ENCODE measurements at regions not wholly inside any gene's neighbourhood (a gene's known extent, or its start where the extent isn't known, plus 50 kb on each side); places are given as distances from the start of the nearest gene placed in this dataset.

- ChIA-PET POLR2A (no interaction called here), CTCF (interaction anchor here (0.6 to 4.7 kb wide), 51 partner anchors 9 to 1275 kb away, joined by 3 to 67 read pairs (median 4); no protein-coding TSS in a partner anchor), SMC1A (ENCODE audit: uncharacterized antibody, unreplicated experiment) (interaction anchor here (0.7 to 4.0 kb wide), 44 partner anchors 9 to 1152 kb away, joined by 3 to 46 read pairs (median 4); no protein-coding TSS in a partner anchor), RAD21 (ENCODE audit: unreplicated experiment) (interaction anchor here (0.6 to 2.9 kb wide), 36 partner anchors 21 to 1148 kb away, joined by 3 to 59 read pairs (median 3); no protein-coding TSS in a partner anchor)
- peak; percentile 88 for ATAC-seq
- H3K27ac ChIP-seq (ENCODE audit: control insufficient read depth, insufficient read depth) = no peak overlapping the region
- H3K36me3 ChIP-seq (ENCODE audit: control insufficient read depth in 2 of 2, insufficient read depth in 2 of 2, low read length in 1 of 2) = no peaks in the 10 kb centered on the region
- H4K20me1 ChIP-seq (ENCODE audit: control insufficient read depth, insufficient read depth) = no peaks in the 10 kb centered on the region
- H3K79me2 ChIP-seq (ENCODE audit: control insufficient read depth, insufficient read depth, low read length) = no peaks in the 10 kb centered on the region
- in situ Hi-C loops (cut with MboI) = no loop called here
- no peak overlapping the region for H2AFZ ChIP-seq (ENCODE audit: control insufficient read depth, low read depth, low read length)
- TF ChIP-seq USF1 (IDR thresholded peaks at IDR 0.05; ENCODE audit: borderline replicate concordance, extremely low read length, insufficient read depth, low read depth, low read length) = no peak
- no peak for TF ChIP-seq CHD2 (IDR thresholded peaks at IDR 0.05; ENCODE audit: borderline replicate concordance, low read depth, low read length)
- peak; percentile 81 for TF ChIP-seq RAD21 (IDR thresholded peaks at IDR 0.05; ENCODE audit: insufficient read depth, low read depth, low read length)
- no peak for TF ChIP-seq POLR2A (IDR thresholded peaks at IDR 0.05; ENCODE audit: low read depth, low read length)
- peak; percentile 74 to 84 (median 77) for TF ChIP-seq CTCF (IDR thresholded peaks at IDR 0.05 in 2 of 3, conservative IDR thresholded peaks at IDR 0.05 in 1 of 3; ENCODE audit: control insufficient read depth in 2 of 3, extremely low read depth in 1 of 3, insufficient read depth in 1 of 3, low read depth in 3 of 3, low read length in 3 of 3)
- TF ChIP-seq YY1 (IDR thresholded peaks at IDR 0.05; ENCODE audit: low read depth, low read length) = peak; percentile 67; the same call in 1 of the 2 replicates
- TF ChIP-seq POLR2AphosphoS5 (IDR thresholded peaks at IDR 0.05; ENCODE audit: low read length) = no peak
- TF ChIP-seq SMC3 (IDR thresholded peaks at IDR 0.05; ENCODE audit: borderline replicate concordance, low read length) = peak; percentile 71; the same call in 1 of the 2 replicates
- no peak overlapping the region for H3K4me3 ChIP-seq
- H3K9me3 ChIP-seq (replicated peaks; ENCODE audit: control insufficient read depth, insufficient read depth, low read length) = no peaks in the 10 kb centered on the region
- BruUV-seq (replicated peaks) = no TSS peak
- FAIRE-seq = peak; percentile 89
- 1% methylated on average over 5 of the region's 5 CpGs for WGBS (ENCODE audit: insufficient coverage, insufficient replicate concordance, low lambda C conversion rate, missing lambda C conversion rate)
- H3K9ac ChIP-seq (ENCODE audit: control insufficient read depth, insufficient read depth, low read length) = no peak overlapping the region
- DNase-seq (ENCODE audit: low read depth, low spot score) = peak; percentile 15
- H3K4me1 ChIP-seq (ENCODE audit: control insufficient read depth, insufficient read depth, low read length) = no peaks in the 10 kb centered on the region
- no peaks in the 10 kb centered on the region for H3K27me3 ChIP-seq (replicated peaks in 1 of 2; ENCODE audit: control insufficient read depth in 2 of 2, insufficient read depth in 2 of 2, low read length in 1 of 2)
- no peak overlapping the region for H3K4me2 ChIP-seq (ENCODE audit: control insufficient read depth, insufficient read depth)
- intact Hi-C loops (cut with micrococcal nuclease; ENCODE audit: unreplicated experiment) = loop anchor here (1.0 to 10.0 kb wide), 4 partner anchors 159 to 673 kb away; partner anchors contain the start of gene RNF133
These were observed 166.8 kb downstream of the IQUB start for GRCh38 chr7:123367484-123368122.
